ENCODE measurements at regions not wholly inside any gene's neighbourhood (a gene's known extent, or its start where the extent isn't known, plus 50 kb on each side); places are given as distances from the start of the nearest gene placed in this dataset.
"Not testable (repeated sequence)": the region's sequence is repeated elsewhere in the genome, so short reads cannot be mapped to it uniquely, and the experiment has no call there.

DNA sequence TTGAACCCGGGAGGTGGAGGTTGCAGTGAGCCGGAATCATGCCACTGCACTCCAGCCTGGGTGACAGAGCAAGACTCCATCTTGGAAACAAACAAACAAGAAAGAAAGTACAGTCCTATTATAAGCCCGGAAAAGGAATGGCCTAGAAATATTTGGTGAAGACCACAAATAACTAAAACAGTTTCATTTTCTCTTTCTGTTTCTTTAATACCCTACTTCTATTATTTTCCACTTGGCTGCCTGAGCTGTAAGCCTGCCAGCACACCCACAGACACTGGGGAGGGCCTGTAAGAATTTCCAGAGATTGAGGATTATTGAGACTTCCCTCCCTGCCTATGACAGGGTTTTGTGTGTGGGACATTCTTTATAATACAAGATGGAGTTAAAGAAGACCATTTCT, 188.0 kb upstream of the DCC start:
- Histone ChIP-seq H3K4me1 (no peaks in the 10 kb centered on the region), H3K36me3 (no peaks in the 10 kb centered on the region), H3K4me3 (no peak overlapping the region), H3K9me3 (peaks cover 0 to 11% (median 2%) of the 10 kb centered on the region in 4 donors), H3K27ac (no peak overlapping the region), H3K27me3 (no peaks in the 10 kb centered on the region)
- intact Hi-C loops (cut with DNase I; ENCODE audit: low total_unique reads): no loop called here
- TF ChIP-seq EP300 (IDR thresholded peaks at IDR 0.05): no peak
- TF ChIP-seq, protein P1, sequence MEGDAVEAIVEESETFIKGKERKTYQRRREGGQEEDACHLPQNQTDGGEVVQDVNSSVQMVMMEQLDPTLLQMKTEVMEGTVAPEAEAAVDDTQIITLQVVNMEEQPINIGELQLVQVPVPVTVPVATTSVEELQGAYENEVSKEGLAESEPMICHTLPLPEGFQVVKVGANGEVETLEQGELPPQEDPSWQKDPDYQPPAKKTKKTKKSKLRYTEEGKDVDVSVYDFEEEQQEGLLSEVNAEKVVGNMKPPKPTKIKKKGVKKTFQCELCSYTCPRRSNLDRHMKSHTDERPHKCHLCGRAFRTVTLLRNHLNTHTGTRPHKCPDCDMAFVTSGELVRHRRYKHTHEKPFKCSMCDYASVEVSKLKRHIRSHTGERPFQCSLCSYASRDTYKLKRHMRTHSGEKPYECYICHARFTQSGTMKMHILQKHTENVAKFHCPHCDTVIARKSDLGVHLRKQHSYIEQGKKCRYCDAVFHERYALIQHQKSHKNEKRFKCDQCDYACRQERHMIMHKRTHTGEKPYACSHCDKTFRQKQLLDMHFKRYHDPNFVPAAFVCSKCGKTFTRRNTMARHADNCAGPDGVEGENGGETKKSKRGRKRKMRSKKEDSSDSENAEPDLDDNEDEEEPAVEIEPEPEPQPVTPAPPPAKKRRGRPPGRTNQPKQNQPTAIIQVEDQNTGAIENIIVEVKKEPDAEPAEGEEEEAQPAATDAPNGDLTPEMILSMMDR (IDR thresholded peaks at IDR 0.05): no peak
- no peak for TF ChIP-seq POLR2AphosphoS5 (IDR thresholded peaks at IDR 0.05)
- TF ChIP-seq POLR2A (IDR thresholded peaks at IDR 0.05): no peak
- no peak for DNase-seq
- WGBS, 5 donors: 68 to 82% (median 73%) methylated on average over 3 of the region's 3 CpGs

DNA sequence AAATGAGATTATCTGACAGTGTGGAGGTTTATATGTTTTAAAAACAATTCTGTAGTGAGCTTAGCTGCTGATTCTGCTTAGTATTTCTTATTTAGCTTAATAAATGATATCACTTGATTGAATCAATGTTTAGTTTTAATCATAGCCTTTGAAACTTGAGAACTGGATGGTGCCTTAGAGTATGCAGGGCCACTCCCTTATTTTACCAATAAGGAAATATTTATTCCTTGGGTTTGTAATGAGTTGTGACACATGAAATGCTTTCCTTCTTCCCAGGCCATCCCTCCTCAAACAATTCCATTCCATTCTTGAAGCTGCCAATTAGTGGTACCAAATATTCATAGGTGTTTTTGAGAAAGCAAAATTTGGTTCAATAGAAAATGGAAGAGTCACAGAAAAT, 183.8 kb upstream of the DCC start:
- H3K4me1 ChIP-seq: no peaks in the 10 kb centered on the region
- no peak overlapping the region for H3K27ac ChIP-seq
- no peaks in the 10 kb centered on the region for H3K27me3 ChIP-seq
- no peak for DNase-seq
- H3K4me3 ChIP-seq: no peak overlapping the region
- H3K36me3 ChIP-seq: no peaks in the 10 kb centered on the region
- TF ChIP-seq EP300 (IDR thresholded peaks at IDR 0.05): no peak
- no peak for TF ChIP-seq POLR2A (IDR thresholded peaks at IDR 0.05)
- TF ChIP-seq, protein P1 (IDR thresholded peaks at IDR 0.05): no peak
- no peak for TF ChIP-seq POLR2AphosphoS5 (IDR thresholded peaks at IDR 0.05)
- intact Hi-C loops (cut with DNase I; ENCODE audit: low total_unique reads): no loop called here
- H3K9me3 ChIP-seq: peaks cover 0 to 10% (median 0%) of the 10 kb centered on the region in 4 donors

DNA sequence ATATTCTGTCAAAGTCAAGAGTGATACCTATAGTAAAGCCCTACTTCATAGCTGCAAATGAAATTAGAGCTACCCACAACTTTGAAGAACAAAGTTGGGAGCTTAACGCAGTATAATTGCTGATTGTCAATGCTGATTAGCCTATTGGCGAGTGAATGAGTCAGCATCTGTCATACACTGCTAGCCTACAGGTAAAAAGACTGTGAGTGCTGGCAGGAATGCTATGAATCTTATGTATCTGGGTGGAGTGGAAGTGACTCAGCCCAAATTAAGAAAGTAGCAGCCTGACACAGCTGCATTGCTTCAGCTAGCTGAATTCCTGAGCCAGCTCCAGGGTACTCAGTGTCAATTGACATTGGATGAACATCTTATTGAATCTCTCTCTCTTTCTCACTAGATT, 179.4 kb upstream of the DCC start:
- no peaks in the 10 kb centered on the region for H3K4me1 ChIP-seq
- DNase-seq: no peak
- intact Hi-C loops (cut with DNase I; ENCODE audit: low total_unique reads): no loop called here
- H3K27me3 ChIP-seq: no peaks in the 10 kb centered on the region
- no peaks in the 10 kb centered on the region for H3K36me3 ChIP-seq
- no peak overlapping the region for H3K4me3 ChIP-seq
- H3K27ac ChIP-seq: no peak overlapping the region
- 62 to 76% (median 69%) methylated on average over 2 of the region's 2 CpGs for WGBS, 5 donors
- H3K9me3 ChIP-seq: peaks cover 0 to 32% (median 10%) of the 10 kb centered on the region in 4 donors
- TF ChIP-seq POLR2A (IDR thresholded peaks at IDR 0.05) (no peak), EP300 (IDR thresholded peaks at IDR 0.05) (no peak), POLR2AphosphoS5 (IDR thresholded peaks at IDR 0.05) (no peak)
- TF ChIP-seq, protein P1 (IDR thresholded peaks at IDR 0.05): no peak

DNA sequence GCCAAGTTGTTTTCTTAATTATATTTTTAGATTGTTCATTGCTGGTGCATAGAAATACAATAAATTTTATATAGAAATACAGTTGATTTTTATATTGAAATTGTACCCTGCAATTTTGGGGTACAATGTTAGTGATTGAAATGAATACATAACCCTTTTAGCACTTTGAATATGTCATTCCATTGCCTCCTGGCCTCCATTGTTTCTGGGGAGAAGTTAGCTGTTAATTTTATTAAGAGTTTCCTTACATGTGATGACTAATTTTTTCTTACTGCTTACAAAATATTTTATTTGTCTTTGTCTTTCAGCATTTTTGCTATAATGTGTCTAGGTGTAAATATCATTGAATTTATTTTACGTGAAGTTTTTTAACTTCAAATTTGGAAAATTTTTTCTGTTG, 176.5 kb upstream of the DCC start:
- WGBS, 5 donors: 88 to 98% (median 91%) methylated on average over 1 of the region's 1 CpG
- TF ChIP-seq POLR2A (IDR thresholded peaks at IDR 0.05) (no peak), EP300 (IDR thresholded peaks at IDR 0.05) (no peak), POLR2AphosphoS5 (IDR thresholded peaks at IDR 0.05) (no peak)
- TF ChIP-seq, protein P1 (IDR thresholded peaks at IDR 0.05): no peak
- Histone ChIP-seq H3K27me3 (no peaks in the 10 kb centered on the region), H3K36me3 (no peaks in the 10 kb centered on the region), H3K4me1 (no peaks in the 10 kb centered on the region), H3K4me3 (no peak overlapping the region), H3K9me3 (peaks cover 0 to 32% (median 10%) of the 10 kb centered on the region in 4 donors), H3K27ac (no peak overlapping the region)
- intact Hi-C loops (cut with DNase I; ENCODE audit: low total_unique reads): no loop called here
- DNase-seq: no peak

DNA sequence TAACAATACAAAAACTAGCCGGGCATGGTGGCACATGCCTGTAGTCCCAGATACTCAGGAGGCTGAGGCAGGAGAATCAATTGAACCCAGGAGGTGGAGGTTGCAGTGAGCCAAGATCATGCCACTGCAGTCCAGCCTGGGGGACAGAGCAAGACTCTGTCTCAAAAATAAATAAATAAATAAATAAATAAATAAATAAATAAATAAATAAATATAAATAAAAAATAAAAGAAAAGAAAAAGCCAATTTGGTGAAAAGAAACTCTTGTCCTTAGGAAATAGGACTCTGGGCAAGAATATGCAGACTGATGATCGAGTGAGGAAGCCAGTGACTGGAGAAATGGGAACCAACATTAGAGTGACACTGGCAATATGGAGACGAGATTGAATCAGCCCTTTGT, 171.9 kb upstream of the DCC start:
- H3K4me1 ChIP-seq; DNase-seq; H3K27me3 ChIP-seq; H3K36me3 ChIP-seq; H3K4me3 ChIP-seq; H3K27ac ChIP-seq; intact Hi-C loops (cut with DNase I; ENCODE audit: low total_unique reads): not testable (repeated sequence)
- H3K9me3 ChIP-seq: peaks cover 0 to 12% (median 6%) of the 10 kb centered on the region in 4 donors
- WGBS, 5 donors: 69 to 85% (median 83%) methylated on average over 3 of the region's 3 CpGs

Measured in stomach (tissue), 8 donors.